GM19324 (cell line): ENCODE measurements at regions not wholly inside any gene's neighbourhood (a gene's known extent, or its start where the extent isn't known, plus 50 kb on each side); places are given as distances from the start of the nearest gene placed in this dataset.

Source experiments
- ATAC-seq: cut with Tn5 transposase; IDR thresholded peaks from one replicate; pipeline ENCODE4 v1.9.1; 2021; ENCODE audit warnings: mild to moderate bottlenecking, moderate library complexity; ENCODE audit not compliant: unreplicated experiment, low FRiP score

DNA sequence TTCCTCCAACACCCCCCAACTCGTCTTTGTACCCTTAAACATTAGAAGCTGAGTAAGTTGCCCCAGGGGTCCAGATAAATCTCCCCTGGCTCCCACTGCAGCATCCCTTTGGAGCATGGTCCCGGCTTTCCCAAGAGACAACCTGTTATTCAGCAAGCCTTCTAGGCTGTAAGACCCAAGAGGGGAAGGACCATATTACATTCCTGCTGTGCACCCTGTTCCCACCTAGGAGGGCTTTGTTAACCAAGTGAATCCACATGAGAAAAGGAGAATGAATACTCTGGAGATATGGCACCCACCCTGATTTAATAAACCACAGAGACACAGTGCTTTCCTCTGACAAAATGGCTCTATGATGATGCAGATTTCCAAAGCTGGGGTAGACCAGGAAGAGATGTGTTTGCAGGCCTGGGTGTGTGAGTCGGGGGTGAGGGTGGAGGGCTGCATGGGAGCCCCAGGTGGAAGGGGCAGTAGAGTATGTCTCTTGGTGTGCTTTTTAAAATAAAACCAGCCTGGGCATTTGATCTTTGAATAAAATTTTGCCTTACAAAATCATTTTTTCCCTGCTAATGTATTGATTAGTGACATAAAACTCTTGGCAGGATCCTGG is 325.2 kb downstream of the DRD1 start:
- ATAC-seq: no peak

DNA sequence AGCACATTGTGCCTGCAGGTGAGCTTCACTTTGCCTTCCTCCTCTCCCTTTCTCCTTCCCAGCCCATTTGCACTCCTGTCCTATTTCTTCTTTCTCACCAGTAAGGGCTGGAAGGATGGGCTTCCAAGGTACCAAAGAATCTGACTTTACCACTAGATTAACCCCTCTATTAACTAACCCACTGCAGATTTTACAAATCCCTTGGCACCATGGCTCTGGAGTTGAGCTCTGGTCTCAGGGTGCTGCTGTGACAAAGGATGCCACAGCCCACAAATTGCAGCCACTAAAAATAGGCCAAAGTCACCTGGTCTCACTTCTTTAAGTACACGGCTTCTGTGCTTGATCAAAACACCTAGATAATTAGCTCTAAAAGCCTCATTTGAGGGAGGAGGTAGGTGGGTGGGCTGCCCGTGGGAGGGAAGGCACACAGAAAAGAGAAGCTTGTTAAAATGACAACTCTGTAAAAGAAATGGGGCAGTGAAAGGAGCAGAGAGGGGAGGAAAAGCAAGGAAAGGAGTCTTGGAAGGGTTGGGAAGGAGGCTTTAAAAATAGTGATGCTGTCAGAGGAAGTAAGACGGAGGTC is 327.4 kb downstream of the DRD1 start:
- ATAC-seq: no peak

DNA sequence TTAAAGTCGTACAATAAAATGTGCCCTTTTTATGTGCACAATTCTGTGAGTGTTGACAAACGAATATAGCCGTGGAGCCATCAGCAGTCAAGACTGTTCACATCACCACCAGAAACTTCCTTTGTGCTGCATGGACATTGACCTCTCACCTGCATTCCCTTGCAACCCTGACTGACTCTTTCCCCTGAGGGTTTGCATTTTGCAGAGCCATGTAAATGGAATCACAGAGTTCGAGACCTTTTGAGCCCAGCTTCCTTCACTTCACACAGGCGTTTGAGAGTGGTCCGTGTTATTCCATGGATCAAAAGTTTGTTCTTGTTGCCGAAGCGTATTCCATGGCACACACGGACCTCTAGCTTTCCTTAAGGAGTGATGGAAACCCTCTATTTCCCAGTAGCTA is 328.2 kb downstream of the DRD1 start:
- no peak for ATAC-seq

DNA sequence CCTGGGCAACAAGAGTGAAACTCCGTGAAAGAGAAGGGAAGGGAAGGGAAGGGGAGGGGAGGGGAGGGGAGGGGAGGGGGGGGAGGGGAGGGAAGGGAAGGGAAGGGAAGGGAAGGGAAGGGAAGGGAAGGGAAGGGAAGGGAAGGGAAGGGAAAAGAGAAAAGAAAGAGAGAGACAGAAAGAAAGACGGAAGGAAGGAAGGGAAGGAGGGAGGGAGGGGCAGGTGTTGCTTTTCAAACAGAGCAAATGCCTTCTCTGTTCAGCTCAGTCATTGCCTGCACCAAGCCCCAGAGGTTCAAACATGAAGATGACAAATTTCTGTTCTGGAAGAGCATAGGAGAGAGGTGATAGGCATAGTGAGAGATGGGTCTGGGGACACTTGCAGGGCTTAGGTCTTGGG is 330.0 kb downstream of the DRD1 start:
- ATAC-seq: no peak

DNA sequence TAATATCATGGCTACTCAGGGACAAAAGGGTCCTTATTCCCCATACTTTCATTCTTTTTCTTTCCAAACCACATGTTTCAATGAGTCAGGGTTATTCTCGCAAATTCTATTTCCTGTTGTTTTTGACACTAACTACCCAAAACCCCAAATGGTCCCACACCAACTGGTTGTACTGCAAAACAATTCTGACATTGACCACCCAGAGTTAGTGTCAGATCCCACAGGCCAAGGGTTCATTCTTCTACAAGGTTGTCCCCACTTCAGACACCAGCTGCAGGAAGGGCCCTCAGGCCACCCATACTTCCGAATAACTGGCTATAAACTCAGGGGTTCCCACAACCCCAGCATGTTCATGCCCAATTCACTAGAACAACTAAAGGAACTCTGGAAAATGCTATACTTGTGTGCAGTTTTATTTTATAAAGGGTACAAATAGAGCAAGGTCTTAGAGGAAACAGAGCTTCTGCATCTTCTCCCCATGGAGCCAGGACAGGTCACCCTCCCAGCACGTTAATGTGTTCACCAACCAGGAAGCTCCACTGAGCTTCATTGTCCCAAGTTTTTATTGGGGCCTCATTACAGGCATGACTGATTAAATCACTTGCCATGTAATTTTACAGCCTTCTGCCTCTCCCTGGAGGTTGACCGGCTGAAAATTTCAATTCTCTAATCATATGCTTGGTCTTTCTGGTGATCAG is 334.8 kb downstream of the DRD1 start:
- ATAC-seq: no peak

DNA sequence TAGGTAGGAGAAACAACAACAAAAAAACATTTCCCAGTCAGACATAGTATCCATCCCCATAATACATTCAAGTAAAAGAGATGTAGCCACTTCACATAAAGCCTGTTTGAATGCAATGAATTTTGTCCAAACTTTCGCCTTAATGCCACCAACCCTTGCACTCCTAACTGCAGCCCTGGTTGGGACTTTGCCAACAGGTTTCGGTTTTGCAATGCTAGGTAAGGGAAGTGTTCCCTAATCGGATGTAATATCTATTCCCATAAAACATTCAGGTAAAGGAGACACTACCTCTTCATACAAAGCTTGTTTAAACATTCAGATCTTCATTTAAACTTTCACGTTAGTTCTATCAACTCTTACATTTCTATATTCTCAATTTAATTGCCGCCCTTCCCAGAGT is 336.1 kb downstream of the DRD1 start:
- ATAC-seq: no peak

DNA sequence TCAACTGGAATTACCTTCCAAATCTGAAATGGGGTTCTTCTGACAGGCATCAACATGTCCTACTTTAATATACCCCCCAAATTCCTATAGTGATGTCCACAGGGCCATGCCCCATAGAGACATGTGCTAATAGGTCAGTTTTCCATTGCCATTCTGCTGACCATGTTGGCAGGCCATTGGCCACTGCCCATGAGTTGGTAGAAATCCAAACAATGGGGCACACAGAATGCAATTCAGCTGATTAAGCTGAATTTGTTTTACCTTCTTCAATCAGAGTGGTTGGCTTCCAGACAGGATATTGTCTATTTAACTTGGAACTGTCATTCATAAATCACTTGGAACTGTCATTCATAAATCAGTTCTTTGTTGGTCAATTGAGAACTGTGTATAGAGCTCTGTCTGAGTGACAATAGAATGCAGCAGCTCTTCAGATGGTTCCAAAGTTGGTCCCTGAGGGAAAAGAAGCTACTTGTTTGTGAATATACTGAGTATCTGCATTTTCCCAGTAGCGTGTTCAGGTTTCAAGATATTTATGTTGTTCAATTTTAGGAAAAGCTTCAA is 336.9 kb downstream of the DRD1 start:
- no peak for ATAC-seq

DNA sequence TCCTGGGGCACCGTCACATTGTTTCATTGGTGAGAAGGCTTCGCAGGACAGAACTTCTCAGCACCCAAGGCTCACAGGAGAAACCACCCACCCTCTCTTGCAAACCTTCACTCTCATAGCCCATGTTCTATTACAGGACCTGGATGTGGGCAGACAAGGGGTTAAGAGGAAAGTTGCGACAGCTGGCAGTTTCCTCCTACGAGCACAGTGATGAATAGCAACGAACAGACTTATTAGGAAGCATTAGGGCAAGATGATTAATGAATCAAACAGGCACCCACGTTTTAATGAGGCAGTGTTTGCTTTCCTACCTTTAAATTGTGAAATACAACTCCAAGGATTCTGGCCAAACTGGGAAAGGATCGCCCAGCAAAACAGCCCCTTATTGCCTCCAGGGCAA is 339.3 kb downstream of the DRD1 start:
- ATAC-seq: no peak

DNA sequence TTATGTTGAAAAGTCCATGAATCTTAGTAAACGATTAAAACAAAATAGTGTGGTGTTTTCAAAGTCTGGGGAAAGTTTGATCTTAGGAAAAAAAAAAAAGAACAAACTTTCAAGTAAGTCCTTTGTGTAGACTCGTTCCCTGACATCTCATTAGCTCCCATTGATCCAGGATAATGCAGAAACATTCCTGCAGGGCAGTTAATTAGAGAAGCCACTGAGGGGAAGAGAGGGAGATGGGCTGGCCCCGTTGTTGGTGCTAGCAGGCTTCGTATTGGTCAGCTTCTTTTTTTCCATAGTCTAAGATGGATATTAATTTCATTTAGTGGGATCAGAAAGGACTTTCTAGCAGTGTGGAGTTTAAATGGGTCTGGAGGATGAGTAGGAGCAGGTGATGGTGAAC is 340.2 kb downstream of the DRD1 start:
- ATAC-seq: no peak

DNA sequence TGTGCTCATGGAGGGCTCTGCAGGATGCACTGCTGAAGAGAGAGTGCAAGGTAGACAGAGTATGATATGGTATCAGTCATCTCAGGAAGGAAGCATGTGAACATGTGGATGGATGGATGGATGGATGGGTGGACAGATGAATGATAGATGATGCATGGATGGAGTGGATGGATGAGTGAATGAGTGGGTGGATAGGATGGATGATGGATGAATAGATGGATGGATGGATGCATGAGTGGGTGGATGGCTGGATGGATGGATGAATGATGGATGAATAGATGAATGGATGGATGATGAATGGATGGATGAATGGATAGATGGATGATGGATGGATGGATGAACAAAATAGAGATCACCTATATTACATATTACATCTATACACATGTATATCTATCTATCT is 341.3 kb downstream of the DRD1 start:
- no peak for ATAC-seq

DNA sequence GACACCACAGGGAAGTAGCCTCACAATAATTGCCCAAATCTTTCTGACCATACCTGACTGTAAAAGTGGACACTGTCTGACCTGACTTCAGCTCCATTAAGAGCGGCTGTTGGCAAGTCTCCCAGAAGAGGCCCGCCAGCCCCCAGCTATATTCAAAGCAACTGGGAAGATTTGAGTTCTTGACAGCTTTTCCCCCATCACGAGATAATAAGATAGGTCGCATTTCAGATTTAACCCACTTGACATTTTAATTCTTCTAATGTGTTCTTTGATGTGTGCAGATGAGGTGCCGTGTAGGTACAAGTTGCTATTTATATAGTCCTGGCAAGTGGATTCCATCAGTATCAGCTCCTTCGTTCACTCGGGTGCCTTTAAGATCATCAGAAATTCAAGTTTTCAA is 345.7 kb downstream of the DRD1 start:
- ATAC-seq: no peak

DNA sequence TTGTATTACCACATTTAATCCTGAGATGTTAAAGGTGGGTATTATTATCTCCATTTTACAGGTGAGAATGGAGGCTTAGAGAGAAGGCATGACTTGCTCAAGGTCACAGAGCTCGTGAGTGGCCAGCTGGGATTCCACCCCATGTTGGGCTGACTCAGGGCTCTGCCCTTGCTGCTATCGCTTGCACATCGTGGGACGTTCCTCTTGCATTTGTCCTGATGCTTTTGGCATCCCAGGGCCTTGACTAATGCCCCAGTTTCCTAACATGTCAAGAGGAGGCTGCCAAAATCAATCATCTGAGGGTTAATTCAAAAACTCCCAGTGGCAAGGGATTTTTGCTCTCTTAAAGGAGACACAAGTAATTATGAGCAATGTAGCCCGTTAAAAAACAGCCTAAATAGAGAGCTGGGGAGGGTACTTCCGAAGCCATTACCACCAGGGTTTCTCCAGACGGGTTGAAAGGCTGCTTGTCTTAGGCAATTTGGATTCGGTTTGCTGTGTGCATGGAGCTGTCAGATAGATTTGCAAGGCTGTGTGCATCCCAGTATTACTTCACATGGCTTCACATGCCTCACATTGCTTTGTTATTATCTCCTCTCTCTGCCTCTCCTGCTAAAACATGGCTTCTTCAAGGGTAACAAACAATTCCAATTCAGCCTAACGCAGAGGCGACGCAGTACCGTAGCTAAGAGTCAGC is 347.4 kb downstream of the DRD1 start:
- ATAC-seq: no peak

DNA sequence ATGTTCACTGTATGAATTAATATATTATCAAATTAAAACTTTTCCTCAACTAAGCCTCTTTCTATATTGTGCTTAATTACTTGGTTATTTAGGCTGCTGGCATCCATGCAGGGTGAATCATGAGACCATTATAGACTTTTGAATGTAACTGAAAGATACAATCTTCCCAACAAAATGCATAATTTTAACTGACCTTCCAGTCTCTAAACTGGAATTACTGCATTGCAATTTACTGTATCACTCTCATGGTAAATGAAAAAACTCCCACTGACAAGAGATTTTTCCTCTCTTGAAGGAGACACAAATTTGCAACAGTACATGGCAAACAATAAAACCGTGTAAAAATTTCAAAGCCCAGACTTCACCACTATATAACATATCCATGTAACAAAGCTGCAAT is 349.5 kb downstream of the DRD1 start:
- ATAC-seq: no peak

DNA sequence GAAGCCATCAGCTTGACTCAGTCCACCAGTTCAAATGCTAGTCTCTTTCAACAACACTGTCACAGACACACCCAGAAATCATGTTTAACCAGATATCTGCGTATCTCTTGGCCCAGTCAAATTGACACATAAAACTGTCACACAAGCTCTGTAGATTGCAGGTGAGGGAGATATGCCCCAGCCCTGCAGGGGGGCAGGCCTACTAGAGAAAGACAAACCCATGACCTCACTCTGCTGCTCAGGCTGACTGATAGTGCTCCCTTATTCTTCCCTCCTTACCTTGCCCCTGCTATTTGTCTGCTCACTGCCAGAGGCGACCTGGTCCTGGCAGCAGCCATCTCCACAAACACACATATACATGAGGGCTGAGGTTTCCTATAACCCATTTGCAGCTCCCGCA is 351.3 kb downstream of the DRD1 start:
- no peak for ATAC-seq

DNA sequence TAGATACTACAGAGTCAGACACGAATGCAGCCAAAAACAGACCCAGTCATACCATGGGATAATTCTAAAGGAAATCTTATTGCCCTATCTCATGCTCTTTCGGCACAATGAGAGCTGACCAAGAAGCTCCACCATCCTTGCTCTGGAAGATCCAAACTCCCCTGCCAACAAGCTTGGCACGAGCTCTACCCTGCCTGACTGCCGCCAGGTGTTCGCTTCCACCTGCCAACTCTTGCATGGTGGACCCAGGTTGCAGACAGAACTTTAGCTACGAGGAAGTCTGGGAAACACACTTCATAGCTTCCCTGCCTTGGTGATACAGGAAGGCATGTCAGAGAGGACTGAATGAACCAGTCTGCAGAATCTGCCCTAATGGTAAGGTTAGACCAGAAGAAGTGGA is 355.0 kb downstream of the DRD1 start:
- no peak for ATAC-seq

DNA sequence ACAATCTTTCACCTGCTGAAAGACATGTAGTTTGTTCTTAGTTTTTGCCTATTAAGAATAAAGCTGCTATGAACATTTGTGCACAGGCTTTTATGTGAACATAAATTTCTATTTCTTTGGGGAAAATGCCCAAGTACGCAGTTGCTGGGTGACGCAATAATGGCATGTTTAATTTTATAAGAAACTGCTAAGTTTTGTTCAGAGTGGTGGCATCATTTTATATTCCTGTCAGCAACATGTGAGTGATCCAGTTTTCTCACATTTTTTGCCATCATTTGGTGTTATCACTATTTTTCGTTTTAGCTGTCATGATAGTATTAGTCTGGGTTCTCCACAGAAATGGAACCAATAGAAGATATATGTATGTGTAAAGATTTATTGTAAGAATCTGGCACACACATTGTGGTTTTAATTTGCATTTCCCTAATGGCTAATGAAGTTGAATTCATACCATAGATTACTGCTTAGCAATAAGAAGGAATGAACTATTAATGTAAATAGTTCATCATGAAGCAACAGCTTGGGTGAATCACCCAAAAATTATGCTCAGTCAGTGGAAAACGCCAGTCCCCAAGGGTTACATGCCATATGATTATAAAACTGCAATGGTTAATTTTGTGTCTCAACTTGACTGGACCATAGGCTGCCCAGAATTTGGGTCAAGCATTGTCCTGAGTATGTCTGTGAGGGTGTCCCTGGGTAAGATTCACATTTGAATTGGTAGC is 358.6 kb downstream of the MSX2 start:
- no peak for ATAC-seq

DNA sequence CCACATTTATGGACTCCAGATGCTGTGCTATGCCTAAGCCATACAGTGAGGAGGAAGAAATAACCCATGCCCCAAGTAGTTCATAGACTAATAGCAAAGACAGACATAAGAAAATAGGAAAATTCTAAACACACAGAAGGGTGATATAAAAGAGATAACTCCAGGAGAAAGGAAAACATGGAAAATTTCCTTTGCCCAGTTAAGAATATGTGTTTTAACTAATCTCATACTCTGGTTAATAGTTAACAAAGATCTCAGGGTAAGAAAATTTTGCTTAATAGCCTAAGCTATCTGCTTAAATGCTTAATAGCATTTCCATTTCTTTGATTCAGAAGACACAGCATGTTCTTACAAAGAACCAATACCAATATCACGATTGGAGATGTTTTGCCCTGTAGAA is 358.0 kb downstream of the MSX2 start:
- ATAC-seq: no peak

DNA sequence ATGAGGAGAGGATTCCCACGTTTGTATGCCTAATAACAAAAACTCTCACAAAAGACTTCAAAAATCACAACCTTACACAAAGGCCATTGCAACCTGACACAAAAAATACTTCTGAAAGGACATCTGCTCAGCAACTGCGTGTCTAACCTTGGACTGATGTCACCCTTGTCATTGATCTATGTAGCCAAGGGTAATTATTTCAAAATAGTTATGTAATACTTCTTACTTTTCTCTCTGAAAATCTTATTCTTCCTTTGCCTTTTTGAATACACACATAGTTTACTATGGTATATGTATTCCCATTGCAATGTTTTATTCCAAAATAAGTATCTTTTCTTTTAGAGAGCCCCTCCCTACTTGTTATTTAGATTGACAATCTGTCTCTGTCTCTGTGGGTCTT is 355.3 kb downstream of the MSX2 start:
- no peak for ATAC-seq

DNA sequence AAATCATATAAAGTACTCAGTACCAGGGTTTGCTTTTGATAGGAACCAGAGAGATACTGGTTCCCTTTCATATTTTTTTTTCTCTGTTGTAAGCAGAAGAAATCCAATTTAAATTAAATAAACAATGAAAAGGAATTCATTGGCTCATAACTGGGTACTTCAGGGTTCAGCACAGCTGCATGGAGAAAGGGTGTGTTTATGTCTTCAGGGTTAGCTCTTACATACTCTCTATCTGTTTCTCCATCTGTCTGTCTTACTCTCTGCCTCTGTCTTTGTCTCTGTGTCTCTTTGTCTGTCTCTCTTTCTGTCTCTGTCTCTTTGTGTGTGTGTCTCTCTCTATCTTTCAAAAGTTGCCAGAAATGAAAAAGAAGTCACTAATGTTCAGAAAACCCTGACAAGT is 345.9 kb downstream of the MSX2 start:
- ATAC-seq: no peak

DNA sequence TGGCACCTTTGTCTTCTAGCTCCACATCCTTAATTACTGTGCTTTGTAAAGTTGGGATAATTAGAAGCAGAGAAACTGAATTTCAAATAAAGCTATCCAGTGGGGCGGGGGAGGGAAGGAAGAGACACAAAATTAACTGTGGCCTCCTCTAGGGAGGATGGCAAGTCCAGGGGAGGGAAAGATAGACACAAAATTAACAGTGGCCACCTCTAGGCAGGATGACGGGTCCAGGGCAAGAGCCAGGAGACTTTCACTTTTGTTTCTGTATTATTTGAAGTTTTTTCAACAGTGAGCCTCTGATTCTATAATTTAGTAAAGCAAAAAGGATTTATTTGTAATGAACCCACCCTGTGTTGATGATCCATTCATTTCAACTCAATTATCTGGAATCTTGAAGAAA is 335.9 kb downstream of the MSX2 start:
- ATAC-seq: no peak

DNA sequence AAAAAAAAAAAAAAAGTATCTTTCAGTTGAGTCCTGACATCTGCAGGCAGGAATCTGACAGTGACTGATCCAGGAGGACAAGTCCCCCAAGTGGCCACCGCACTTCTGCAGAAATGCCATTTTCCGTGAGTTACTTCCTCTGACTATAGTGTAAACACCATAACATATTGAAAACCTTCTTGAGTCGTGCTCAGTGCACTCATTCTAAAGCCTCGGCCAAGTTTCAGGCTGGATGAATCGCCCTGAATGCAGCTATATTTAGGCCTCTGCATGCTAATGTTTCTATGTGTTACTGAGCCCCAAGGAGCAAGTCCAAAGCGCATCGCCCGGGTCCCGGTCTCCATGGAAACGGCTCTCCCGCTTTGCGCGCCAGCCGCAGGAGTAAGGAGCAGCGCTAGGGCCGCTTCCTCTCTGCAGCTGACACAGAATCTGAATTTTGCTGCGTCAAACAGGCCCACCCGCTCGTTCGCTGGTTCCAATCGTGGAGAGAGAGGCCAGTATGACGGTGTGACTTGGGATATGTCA is 335.4 kb downstream of the MSX2 start:
- ATAC-seq: no peak
